Testis (tissue), 2 donors: ENCODE measurements at regions not wholly inside any gene's neighbourhood (a gene's known extent, or its start where the extent isn't known, plus 50 kb on each side); places are given as distances from the start of the nearest gene placed in this dataset.
"Not testable (repeated sequence)": the region's sequence is repeated elsewhere in the genome, so short reads cannot be mapped to it uniquely, and the experiment has no call there.

Experiments
- DNase-seq: peaks from one replicate; pipeline ENCODE4 v3.0.0-alpha.2; 2019
- H3K27ac ChIP-seq, 2 donors: fragments of 200-600 bp; sonication (generic); one replicate each; pipeline ENCODE4 v1.5.1; 2019
- H3K27me3 ChIP-seq: fragments of 200-600 bp; sonication (generic); one replicate; pipeline ENCODE4 v1.5.1; 2019
- H3K36me3 ChIP-seq: fragments of 200-600 bp; sonication (generic); one replicate; pipeline ENCODE4 v1.5.1; 2017; ENCODE audit warnings: low read depth; ENCODE audit errors: missing control alignments
- H3K4me1 ChIP-seq: fragments of 200-600 bp; sonication (generic); one replicate; pipeline ENCODE4 v1.5.1; 2019
- H3K4me3 ChIP-seq, 2 donors: fragments of 200-600 bp; sonication (generic); one replicate each; pipeline ENCODE4 v1.5.1; 2017 to 2019
- H3K9me3 ChIP-seq: fragments of 200-600 bp; sonication (generic); one replicate; pipeline ENCODE4 v1.5.1; 2017
- CTCF ChIP-seq, 3 experiments: fragments of 450-650 bp in 2 of 3; fragments of 200-600 bp in 1 of 3; sonication (generic) in 1 of 3; IDR thresholded peaks; one replicate each; pipeline ENCODE4 v1.5.1; 2016 to 2019; ENCODE audit warnings: antibody characterized with exemption in 3 of 3, mild to moderate bottlenecking in 2 of 3, moderate library complexity in 1 of 3
- POLR2A ChIP-seq: fragments of 450-650 bp; IDR thresholded peaks from one replicate; pipeline ENCODE4 v1.6.1; 2017; ENCODE audit warnings: antibody characterized with exemption, mild to moderate bottlenecking, moderate library complexity
- WGBS, 2 donors: methylation state at CpG; one replicate each; pipeline ENCODE4 v1.1.5; 2018; 5-methylcytosine and 5-hydroxymethylcytosine counted together
- intact Hi-C: fragments of 100-400 bp; cut with DNase I; formaldehyde crosslinking; loops from one replicate; pipeline ENCODE4 v1.15.1; 2023; ENCODE audit warnings: low total_unique reads

DNA sequence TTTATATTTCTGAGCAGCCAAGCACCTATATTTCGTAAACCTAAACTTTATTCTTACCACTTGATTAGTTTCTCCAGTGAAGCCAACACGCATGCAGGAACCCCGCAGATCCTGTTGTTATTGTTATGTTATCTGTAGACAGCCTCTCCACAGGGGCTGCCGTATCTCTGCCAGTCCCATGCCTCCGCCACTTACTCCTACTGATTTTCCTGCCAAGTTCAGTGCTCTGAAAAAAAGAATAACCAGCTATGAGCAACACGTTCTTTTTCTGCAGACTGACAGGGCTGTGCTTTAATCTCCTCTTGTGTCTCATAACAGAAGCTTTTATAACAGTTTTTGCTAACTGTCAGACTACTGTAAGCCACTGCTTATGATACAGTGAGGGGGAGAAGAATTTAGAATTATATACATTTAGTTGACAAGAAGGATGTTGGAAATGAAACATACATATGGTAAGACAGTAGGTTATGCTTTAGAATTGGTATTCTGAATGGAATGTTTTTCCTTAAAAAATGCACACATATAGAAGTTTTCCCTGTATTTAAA is 347.4 kb downstream of the SI start:
- intact Hi-C loops = no loop called here
- no peaks in the 10 kb centered on the region for H3K4me1 ChIP-seq
- H3K36me3 ChIP-seq = no peaks in the 10 kb centered on the region
- no peak overlapping the region for H3K27ac ChIP-seq
- 41 to 49% methylated on average over 6 of the region's 6 CpGs for WGBS, 2 donors
- H3K9me3 ChIP-seq = no peaks in the 10 kb centered on the region
- H3K4me3 ChIP-seq = no peak overlapping the region
- no peaks in the 10 kb centered on the region for H3K27me3 ChIP-seq
- DNase-seq = no peak
- TF ChIP-seq POLR2A = no peak
- no peak for TF ChIP-seq CTCF (IDR thresholded peaks at IDR 0.05)

GRCh38 chr3:164723396-164723795 is 354.9 kb downstream of the SI start:
- no peaks in the 10 kb centered on the region for H3K27me3 ChIP-seq
- WGBS, 2 donors = 77 to 89% methylated on average over 3 to 4 of the region's 4 CpGs

DNA sequence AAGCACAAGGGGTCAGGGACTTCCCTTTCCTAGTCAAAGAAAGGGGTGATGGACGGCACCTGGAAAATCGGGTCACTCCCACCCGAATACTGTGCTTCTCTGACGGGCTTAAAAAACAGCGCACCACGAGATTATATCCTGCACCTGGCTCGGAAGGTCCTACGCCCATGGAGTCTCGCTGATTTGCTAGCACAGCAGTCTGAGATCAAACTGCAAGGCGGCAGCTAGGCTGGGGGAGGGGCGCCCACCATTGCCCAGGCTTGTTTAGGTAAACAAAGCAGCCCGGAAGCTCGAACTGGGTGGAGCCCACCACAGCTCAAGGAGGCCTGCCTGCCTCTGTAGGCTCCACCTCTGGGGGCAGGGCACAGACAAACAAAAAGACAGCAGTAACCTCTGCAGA is 375.5 kb downstream of the SI start:
- H3K27me3 ChIP-seq, DNase-seq, H3K9me3 ChIP-seq, H3K36me3 ChIP-seq, intact Hi-C loops, H3K27ac ChIP-seq, H3K4me1 ChIP-seq, H3K4me3 ChIP-seq: not testable (repeated sequence)
- 72 to 94% methylated on average over 10 of the region's 13 CpGs for WGBS, 2 donors

More at GRCh38 chr3:164723396-164723795, 354.9 kb downstream of the SI start:
- intact Hi-C loops = no loop called here
- Histone ChIP-seq H3K4me1 (no peaks in the 10 kb centered on the region), H3K4me3 (no peak overlapping the region), H3K27ac (no peak overlapping the region), H3K36me3 (no peaks in the 10 kb centered on the region), H3K9me3 (no peaks in the 10 kb centered on the region)
- no peak for DNase-seq
- TF ChIP-seq CTCF (IDR thresholded peaks at IDR 0.05) (no peak), POLR2A (no peak)

DNA sequence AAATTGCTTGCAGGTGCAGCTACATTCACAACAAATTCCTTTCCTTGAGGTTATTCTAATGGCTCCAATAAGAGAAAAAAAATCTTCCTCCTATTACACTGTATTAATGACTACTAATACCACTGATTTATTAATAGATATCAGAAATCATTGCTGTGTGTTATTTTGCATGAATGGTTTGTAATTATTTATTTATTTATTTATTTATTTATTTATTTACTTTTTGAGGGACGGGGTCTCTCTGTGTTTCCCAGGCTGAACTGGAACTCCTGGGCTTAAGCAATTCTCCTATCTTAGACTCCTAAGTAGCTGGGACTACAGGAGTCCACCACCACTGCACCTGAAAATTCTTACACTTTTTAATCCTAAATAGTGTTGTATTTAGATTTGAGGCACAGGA is 390.4 kb downstream of the SI start:
- Histone ChIP-seq H3K4me3 (no peak overlapping the region), H3K27ac (no peak overlapping the region), H3K9me3 (no peaks in the 10 kb centered on the region), H3K36me3 (no peaks in the 10 kb centered on the region), H3K4me1 (no peaks in the 10 kb centered on the region), H3K27me3 (no peaks in the 10 kb centered on the region)
- TF ChIP-seq POLR2A (no peak), CTCF (IDR thresholded peaks at IDR 0.05) (no peak)
- no peak for DNase-seq
- intact Hi-C loops = no loop called here
- 70 to 79% methylated on average over 1 of the region's 1 CpG for WGBS, 2 donors

GRCh38 chr3:164687211-164687610 is 391.1 kb downstream of the SI start:
- no peaks in the 10 kb centered on the region for H3K4me1 ChIP-seq
- WGBS, 2 donors = 79 to 89% methylated on average over 3 of the region's 3 CpGs
- no peak for DNase-seq
- H3K36me3 ChIP-seq = no peaks in the 10 kb centered on the region
- intact Hi-C loops = no loop called here
- no peaks in the 10 kb centered on the region for H3K9me3 ChIP-seq
- H3K27ac ChIP-seq = no peak overlapping the region
- H3K4me3 ChIP-seq = no peak overlapping the region
- TF ChIP-seq POLR2A (no peak), CTCF (IDR thresholded peaks at IDR 0.05) (no peak)
- H3K27me3 ChIP-seq = no peaks in the 10 kb centered on the region
